Gastroesophageal sphincter (tissue), 4 donors: ENCODE measurements at regions not wholly inside any gene's neighbourhood (a gene's known extent, or its start where the extent isn't known, plus 50 kb on each side); places are given as distances from the start of the nearest gene placed in this dataset.
"Not testable (repeated sequence)": the region's sequence is repeated elsewhere in the genome, so short reads cannot be mapped to it uniquely, and the experiment has no call there.

Source experiments
- ATAC-seq: fragments of 150-250 bp; one replicate; pipeline ENCODE4 v1.9.1; 2016; ENCODE audit warnings: mild to moderate bottlenecking, moderate library complexity
- H3K27ac ChIP-seq, 4 donors: fragments of 200-600 bp; sonication (generic) in 3 of 4; 1 replicate in 3 of 4; 2 replicates in 1 of 4; pipeline ENCODE4 v1.5.1; 2016 to 2019
- H3K27me3 ChIP-seq: fragments of 200-600 bp; sonication (generic); one replicate; pipeline ENCODE4 v1.5.1; 2019
- H3K36me3 ChIP-seq, 2 donors: fragments of 200-600 bp; sonication (generic); one replicate each; pipeline ENCODE4 v1.5.1; 2019; ENCODE audit warnings: control low read depth in 1 of 2
- H3K4me1 ChIP-seq, 3 donors: fragments of 200-600 bp; sonication (generic); 1 replicate in 2 of 3; 2 replicates in 1 of 3; pipeline ENCODE4 v1.5.1; 2016 to 2019; ENCODE audit warnings: control low read depth in 2 of 3
- H3K4me3 ChIP-seq, 2 donors: fragments of 200-600 bp; sonication (generic); one replicate each; pipeline ENCODE4 v1.5.1; 2019; ENCODE audit warnings: mild to moderate bottlenecking in 1 of 2, moderate library complexity in 1 of 2
- H3K9me3 ChIP-seq, 3 donors: fragments of 200-600 bp; sonication (generic); one replicate each; pipeline ENCODE4 v1.5.1; 2017 to 2019; ENCODE audit warnings: control low read depth in 2 of 3
- CTCF ChIP-seq, 4 experiments: fragments of 200-600 bp in 2 of 4; fragments of 450-650 bp in 2 of 4; sonication (generic) in 1 of 4; IDR thresholded peaks; one replicate each; pipeline ENCODE4 v1.5.1; 2017 to 2019; ENCODE audit warnings: antibody characterized with exemption in 4 of 4, mild to moderate bottlenecking in 2 of 4, moderate library complexity in 2 of 4
- EP300 ChIP-seq: sonication (generic); formaldehyde crosslinking; IDR thresholded peaks from one replicate; pipeline ENCODE4 v1.6.1; 2017; ENCODE audit warnings: antibody characterized with exemption, mild to moderate bottlenecking
- POLR2A ChIP-seq, 2 donors: fragments of 450-650 bp; IDR thresholded peaks; one replicate each; pipeline ENCODE4 v1.6.1; 2017; ENCODE audit warnings: antibody characterized with exemption in 2 of 2, mild to moderate bottlenecking in 2 of 2, moderate library complexity in 1 of 2
- POLR2AphosphoS5 ChIP-seq: sonication (generic); formaldehyde crosslinking; IDR thresholded peaks from one replicate; pipeline ENCODE4 v1.6.1; 2017; ENCODE audit warnings: antibody characterized with exemption
- WGBS, 2 donors: methylation state at CpG; one replicate each; pipeline ENCODE4 v1.1.5; 2018; ENCODE audit warnings: low coverage in 1 of 2; 5-methylcytosine and 5-hydroxymethylcytosine counted together

GRCh38 chr16:60367739-60368138 lies 1633.6 kb upstream of the GOT2 start:
- Histone ChIP-seq H3K4me1 (no peaks in the 10 kb centered on the region), H3K4me3 (no peak overlapping the region), H3K27ac (no peak overlapping the region), H3K9me3 (no peaks in the 10 kb centered on the region), H3K27me3 (no peaks in the 10 kb centered on the region), H3K36me3 (no peaks in the 10 kb centered on the region)
- 67 to 94% methylated on average over 1 to 2 of the region's 3 CpGs for WGBS, 2 donors
- TF ChIP-seq POLR2AphosphoS5 (no peak), POLR2A (IDR thresholded peaks at IDR 0.05) (no peak), CTCF (IDR thresholded peaks at IDR 0.05) (no peak), EP300 (no peak)
- ATAC-seq = no peak

- Histone ChIP-seq H3K27ac (no peak overlapping the region), H3K9me3 (no peaks in the 10 kb centered on the region), H3K4me1 (no peaks in the 10 kb centered on the region), H3K27me3 (no peaks in the 10 kb centered on the region), H3K36me3 (no peaks in the 10 kb centered on the region), H3K4me3 (no peak overlapping the region)
- ATAC-seq = no peak
- WGBS, 2 donors = 50 to 89% methylated on average over 3 to 6 of the region's 6 CpGs
- TF ChIP-seq POLR2AphosphoS5 (no peak), EP300 (no peak), POLR2A (IDR thresholded peaks at IDR 0.05) (no peak), CTCF (IDR thresholded peaks at IDR 0.05) (no peak)
These were observed 1629.5 kb upstream of the GOT2 start for GRCh38 chr16:60363566-60363965.

GRCh38 chr16:60359866-60360265 lies 1625.8 kb upstream of the GOT2 start:
- H3K9me3 ChIP-seq, H3K4me3 ChIP-seq, H3K27me3 ChIP-seq, H3K27ac ChIP-seq, ATAC-seq, H3K36me3 ChIP-seq, H3K4me1 ChIP-seq: not testable (repeated sequence)
- WGBS, 2 donors = 100% methylated on average over 1 of the region's 13 CpGs; no CpG with 5 or more reads in 1 of the 2 donors

- H3K27me3 ChIP-seq, H3K4me1 ChIP-seq, H3K9me3 ChIP-seq, H3K27ac ChIP-seq, H3K36me3 ChIP-seq, H3K4me3 ChIP-seq, ATAC-seq: not testable (repeated sequence)
- 92% methylated on average over 6 of the region's 17 CpGs; no CpG with 5 or more reads in 1 of the 2 donors for whole genome bisulfite sequencing, 2 donors
These were observed 1625.3 kb upstream of the GOT2 start for GRCh38 chr16:60359412-60359811.

- WGBS, 2 donors = 100% methylated on average over 4 of the region's 29 CpGs; no CpG with 5 or more reads in 1 of the 2 donors
- H3K27ac ChIP-seq, H3K4me1 ChIP-seq, H3K4me3 ChIP-seq, H3K9me3 ChIP-seq, H3K36me3 ChIP-seq, H3K27me3 ChIP-seq, ATAC-seq: not testable (repeated sequence)
These were observed 1623.9 kb upstream of the GOT2 start for GRCh38 chr16:60357876-60358522.

- no peaks in the 10 kb centered on the region for H3K36me3 ChIP-seq
- no peaks in the 10 kb centered on the region for H3K27me3 ChIP-seq
- H3K4me1 ChIP-seq = no peaks in the 10 kb centered on the region
- 60 to 88% methylated on average over 1 of the region's 1 CpG for WGBS, 2 donors
- no peak for ATAC-seq
- no peak overlapping the region for H3K4me3 ChIP-seq
- H3K9me3 ChIP-seq = no peaks in the 10 kb centered on the region
- TF ChIP-seq CTCF (IDR thresholded peaks at IDR 0.05) = no peak
- TF ChIP-seq EP300 = no peak
- no peak for TF ChIP-seq POLR2A (IDR thresholded peaks at IDR 0.05)
- no peak for TF ChIP-seq POLR2AphosphoS5
- H3K27ac ChIP-seq = no peak overlapping the region
These were observed 1612.1 kb upstream of the GOT2 start for GRCh38 chr16:60346256-60346655.
